ENCODE measurements at regions not wholly inside any gene's neighbourhood (a gene's known extent, or its start where the extent isn't known, plus 50 kb on each side); places are given as distances from the start of the nearest gene placed in this dataset.

DNA sequence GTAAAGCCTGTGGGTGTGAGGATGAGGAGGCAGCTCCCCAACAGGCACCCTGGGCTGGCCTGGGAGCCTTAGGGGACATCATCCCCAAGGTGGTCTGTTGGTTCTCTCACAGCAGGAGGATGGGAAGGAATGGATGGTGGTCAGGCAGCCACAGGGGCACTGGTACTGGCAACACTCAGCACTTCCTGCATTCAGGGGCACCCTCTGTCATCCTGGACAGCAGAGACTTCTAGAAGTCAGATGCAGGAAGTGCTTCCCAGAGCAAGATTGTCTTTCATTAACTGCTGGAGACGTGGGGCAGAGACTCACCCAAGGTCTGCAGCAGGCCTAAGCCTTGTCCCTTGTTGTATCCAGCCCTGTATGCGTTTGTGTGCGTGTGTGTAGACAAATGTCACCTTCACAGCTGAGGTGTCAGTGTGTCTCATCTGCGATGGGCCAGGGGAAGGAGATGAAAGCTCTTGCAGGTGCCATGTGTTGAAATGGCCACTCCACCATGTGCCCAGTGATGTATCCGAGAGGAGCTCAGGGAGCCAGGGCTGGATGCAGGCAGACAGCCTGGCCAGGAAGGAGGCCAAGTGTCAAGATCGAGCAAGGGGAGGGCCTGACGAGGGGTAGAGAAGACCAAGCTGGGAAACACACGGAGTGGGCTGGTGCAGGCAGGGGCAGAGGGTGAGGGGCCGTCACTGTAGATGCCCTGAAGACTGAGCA lies 85.1 kb downstream of the PITPNM2 start:
- no peak for DNase-seq (ENCODE audit: low spot score)
- TF ChIP-seq, protein P1, sequence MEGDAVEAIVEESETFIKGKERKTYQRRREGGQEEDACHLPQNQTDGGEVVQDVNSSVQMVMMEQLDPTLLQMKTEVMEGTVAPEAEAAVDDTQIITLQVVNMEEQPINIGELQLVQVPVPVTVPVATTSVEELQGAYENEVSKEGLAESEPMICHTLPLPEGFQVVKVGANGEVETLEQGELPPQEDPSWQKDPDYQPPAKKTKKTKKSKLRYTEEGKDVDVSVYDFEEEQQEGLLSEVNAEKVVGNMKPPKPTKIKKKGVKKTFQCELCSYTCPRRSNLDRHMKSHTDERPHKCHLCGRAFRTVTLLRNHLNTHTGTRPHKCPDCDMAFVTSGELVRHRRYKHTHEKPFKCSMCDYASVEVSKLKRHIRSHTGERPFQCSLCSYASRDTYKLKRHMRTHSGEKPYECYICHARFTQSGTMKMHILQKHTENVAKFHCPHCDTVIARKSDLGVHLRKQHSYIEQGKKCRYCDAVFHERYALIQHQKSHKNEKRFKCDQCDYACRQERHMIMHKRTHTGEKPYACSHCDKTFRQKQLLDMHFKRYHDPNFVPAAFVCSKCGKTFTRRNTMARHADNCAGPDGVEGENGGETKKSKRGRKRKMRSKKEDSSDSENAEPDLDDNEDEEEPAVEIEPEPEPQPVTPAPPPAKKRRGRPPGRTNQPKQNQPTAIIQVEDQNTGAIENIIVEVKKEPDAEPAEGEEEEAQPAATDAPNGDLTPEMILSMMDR (IDR thresholded peaks at IDR 0.05; ENCODE audit: extremely low read depth, missing control alignments): no peak

DNA sequence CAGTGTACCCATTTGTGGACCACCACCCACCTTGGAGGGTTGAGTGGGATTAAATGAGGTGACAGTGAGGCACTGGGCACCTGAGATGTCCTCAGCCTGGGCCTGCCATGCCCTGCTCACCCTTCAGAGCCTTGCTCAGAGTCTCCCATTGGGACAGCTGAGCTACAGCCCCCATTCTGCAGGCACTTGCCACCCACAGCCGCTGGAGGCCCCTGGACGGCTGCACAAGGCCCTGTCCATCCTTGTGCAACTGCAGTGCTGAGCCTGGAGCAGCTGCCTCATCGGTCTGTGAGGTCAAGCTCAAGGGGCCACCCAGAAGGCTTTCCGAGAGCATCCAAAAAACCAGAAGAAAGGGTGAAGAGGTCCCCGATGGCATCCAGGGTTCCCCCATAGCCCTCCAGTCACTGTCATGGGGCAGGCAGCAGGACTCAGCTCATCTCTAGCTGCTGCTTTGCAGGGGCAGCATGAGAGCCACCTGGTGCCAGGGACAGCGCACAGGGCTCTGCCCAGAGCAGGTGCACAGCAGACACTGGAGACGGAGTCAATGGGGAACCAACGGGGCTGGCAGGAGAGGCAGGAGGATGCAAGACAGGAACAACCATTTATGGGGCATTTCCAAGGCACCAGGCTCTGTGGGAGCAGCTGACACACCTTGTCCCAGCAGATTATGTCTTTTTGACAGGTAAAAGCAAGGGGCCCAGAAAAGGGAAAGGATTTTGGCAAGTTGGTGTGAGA lies 84.6 kb downstream of the ARL6IP4 start:
- no peak for DNase-seq (ENCODE audit: low spot score)
- TF ChIP-seq, protein P1 (IDR thresholded peaks at IDR 0.05; ENCODE audit: extremely low read depth, missing control alignments): no peak

DNA sequence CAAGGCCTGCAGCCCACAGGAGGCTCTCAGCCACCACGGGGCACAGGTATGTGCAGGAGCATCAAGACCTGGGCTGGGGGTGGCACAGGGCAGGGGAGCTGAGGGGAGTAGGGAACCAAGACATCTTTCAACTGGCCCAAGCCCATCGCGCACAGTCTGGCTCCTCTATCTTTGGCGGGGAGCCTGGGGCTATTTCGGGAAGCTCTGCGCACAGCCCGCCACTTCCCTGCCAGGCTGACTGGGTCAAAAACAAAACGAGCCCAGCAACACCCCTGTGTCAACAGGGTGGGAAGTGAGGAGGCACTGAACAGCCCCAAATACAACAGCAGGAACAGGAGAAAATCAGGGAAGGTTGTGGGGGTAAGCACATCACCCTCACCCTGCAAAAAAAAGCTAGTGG lies 83.9 kb downstream of the ARL6IP4 start:
- TF ChIP-seq, protein P1 (IDR thresholded peaks at IDR 0.05; ENCODE audit: extremely low read depth, missing control alignments): no peak
- no peak for DNase-seq (ENCODE audit: low spot score)

DNA sequence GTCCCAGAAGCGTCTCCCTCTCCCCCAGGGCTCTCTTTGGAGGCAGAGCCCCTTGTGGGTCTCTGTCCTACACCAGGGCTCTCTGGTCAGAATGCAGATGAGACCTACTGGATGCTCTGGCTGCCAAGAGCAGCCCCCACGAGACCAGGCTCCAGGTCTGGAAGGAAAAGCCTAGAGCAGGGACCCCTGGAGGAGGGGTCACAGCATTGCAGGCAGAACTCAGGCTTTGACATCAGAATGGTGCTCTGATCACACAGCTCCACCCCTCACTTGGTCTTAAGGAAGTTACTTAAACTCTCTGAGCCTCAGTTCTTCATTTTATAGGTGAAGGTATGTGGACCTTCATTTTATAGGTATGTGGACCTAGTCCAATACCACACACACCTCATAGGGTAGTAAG lies 83.1 kb downstream of the ARL6IP4 start:
- TF ChIP-seq, protein P1 (IDR thresholded peaks at IDR 0.05; ENCODE audit: extremely low read depth, missing control alignments): no peak
- no peak for DNase-seq (ENCODE audit: low spot score)

DNA sequence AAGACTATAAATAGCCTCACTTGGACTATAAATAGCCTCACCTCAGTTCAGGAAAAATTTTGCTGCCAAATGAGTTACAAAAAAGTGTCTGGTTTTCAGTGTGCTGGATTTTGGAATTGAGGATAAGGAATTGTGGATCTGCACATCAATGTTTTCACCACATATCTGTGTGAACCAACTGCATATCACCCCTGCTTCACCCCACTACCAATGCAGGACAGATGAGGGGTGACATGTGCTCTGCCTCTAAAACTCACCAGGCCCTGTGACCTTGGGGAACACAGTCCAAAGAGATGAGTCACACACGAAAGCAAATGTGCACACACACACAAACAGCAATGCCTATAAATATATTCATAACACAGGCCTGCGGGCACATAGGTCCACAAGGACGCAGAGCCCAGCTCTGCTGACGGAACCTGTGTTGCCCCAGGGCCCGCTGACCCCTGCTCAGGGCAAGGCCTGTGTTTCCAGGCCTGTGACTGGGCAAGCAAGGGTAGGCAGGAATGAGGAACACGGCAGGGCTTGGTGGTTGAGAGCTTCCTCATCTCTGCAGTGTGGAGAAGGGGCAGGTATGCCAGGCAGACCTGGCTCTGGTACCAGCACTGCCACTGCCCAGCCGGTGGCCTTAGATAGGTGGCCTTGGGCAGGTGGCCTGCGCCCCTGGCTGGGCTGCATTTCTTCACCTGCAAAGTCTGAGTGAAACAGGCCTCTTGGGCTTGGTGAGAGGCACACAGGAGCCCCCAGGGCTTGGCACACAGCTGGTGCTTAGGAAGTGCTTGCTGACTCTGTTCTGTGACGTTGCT lies 82.4 kb downstream of the ARL6IP4 start:
- DNase-seq (ENCODE audit: low spot score): no peak
- TF ChIP-seq, protein P1 (IDR thresholded peaks at IDR 0.05; ENCODE audit: extremely low read depth, missing control alignments): no peak

DNA sequence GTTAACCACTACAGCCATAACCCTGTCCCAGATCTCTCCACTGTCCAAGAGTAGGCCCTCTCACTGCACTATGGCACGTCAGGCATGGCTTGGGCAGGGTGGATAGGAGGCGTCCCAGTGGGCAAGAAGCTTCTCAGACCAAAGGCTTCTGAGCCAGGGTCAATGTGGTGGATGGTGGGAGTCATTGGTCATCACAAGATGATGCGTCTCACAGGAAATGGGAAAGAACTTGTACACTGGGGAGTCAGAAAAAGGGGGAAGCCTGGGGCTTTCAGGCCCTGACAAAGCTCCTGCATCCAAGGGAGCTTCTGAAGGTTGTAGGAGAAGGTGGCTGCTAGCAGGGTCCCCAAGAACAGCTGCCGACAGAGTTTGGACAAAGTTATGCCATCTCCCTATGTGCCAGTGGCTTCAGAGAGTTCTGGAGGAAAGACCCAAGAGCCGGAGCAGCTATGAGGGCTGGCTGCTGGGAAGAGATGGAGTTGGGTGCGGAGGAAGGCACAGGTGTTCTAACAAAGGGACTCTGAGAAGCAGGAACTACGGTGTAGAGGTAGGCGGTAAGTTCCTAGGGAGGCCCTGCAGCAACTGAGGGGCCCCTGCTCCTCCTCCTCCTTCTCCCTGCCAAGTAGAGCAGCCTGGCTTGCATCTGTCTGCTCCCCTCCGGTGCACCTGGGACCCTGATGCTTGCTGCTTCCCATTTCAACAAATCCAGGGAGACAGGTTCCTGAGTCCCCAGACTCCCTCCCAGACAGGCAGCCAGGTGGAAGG lies 81.1 kb downstream of the ARL6IP4 start:
- no peak for DNase-seq (ENCODE audit: low spot score)
- TF ChIP-seq, protein P1 (IDR thresholded peaks at IDR 0.05; ENCODE audit: extremely low read depth, missing control alignments): no peak

Measured in GM20000 (cell line).